ENCODE measurements at regions not wholly inside any gene's neighbourhood (a gene's known extent, or its start where the extent isn't known, plus 50 kb on each side); places are given as distances from the start of the nearest gene placed in this dataset.

- H3K9me3 ChIP-seq, result no peaks in the 10 kb centered on the region
- peaks cover 44% of the 10 kb centered on the region for H3K27me3 ChIP-seq
- H3K4me1 ChIP-seq (ENCODE audit: control insufficient read depth in 1 of 2, insufficient read depth in 1 of 2, low read depth in 1 of 2, low read length in 1 of 2), result no peaks in the 10 kb centered on the region
- H3K36me3 ChIP-seq, result no peaks in the 10 kb centered on the region
- TF ChIP-seq CTCF (IDR thresholded peaks at IDR 0.05), result no peak
- H3K27ac ChIP-seq, result no peak overlapping the region
- no peak overlapping the region for H3K4me3 ChIP-seq (ENCODE audit: low read depth in 1 of 2, low read length in 1 of 2)
Measured at GRCh38 chr2:215699018-215699417, 263.1 kb upstream of the FN1 start.

- Histone ChIP-seq H3K4me1 (ENCODE audit: control insufficient read depth in 1 of 2, insufficient read depth in 1 of 2, low read depth in 1 of 2, low read length in 1 of 2) (no peaks in the 10 kb centered on the region), H3K36me3 (no peaks in the 10 kb centered on the region), H3K27ac (no peak overlapping the region), H3K4me3 (ENCODE audit: low read depth in 1 of 2, low read length in 1 of 2) (no peak overlapping the region), H3K9me3 (no peaks in the 10 kb centered on the region), H3K27me3 (peaks cover 49% of the 10 kb centered on the region)
- TF ChIP-seq CTCF (IDR thresholded peaks at IDR 0.05), result no peak
Measured at GRCh38 chr2:215698566-215698965, 262.7 kb upstream of the FN1 start.

GRCh38 chr2:215697496-215697895, 261.6 kb upstream of the FN1 start:
- no peaks in the 10 kb centered on the region for H3K36me3 ChIP-seq
- H3K27me3 ChIP-seq, result peaks cover 60% of the 10 kb centered on the region
- TF ChIP-seq CTCF (IDR thresholded peaks at IDR 0.05), result no peak
- no peak overlapping the region for H3K27ac ChIP-seq
- no peaks in the 10 kb centered on the region for H3K9me3 ChIP-seq
- H3K4me3 ChIP-seq (ENCODE audit: low read depth in 1 of 2, low read length in 1 of 2), result no peak overlapping the region
- no peaks in the 10 kb centered on the region for H3K4me1 ChIP-seq (ENCODE audit: control insufficient read depth in 1 of 2, insufficient read depth in 1 of 2, low read depth in 1 of 2, low read length in 1 of 2)

GRCh38 chr2:215697003-215697402, 261.1 kb upstream of the FN1 start:
- TF ChIP-seq CTCF (IDR thresholded peaks at IDR 0.05), result no peak
- H3K4me3 ChIP-seq (ENCODE audit: low read depth in 1 of 2, low read length in 1 of 2), result no peak overlapping the region
- peaks cover 65% of the 10 kb centered on the region for H3K27me3 ChIP-seq
- no peaks in the 10 kb centered on the region for H3K9me3 ChIP-seq
- no peak overlapping the region for H3K27ac ChIP-seq
- no peaks in the 10 kb centered on the region for H3K36me3 ChIP-seq
- H3K4me1 ChIP-seq (ENCODE audit: control insufficient read depth in 1 of 2, insufficient read depth in 1 of 2, low read depth in 1 of 2, low read length in 1 of 2), result no peaks in the 10 kb centered on the region

GRCh38 chr2:215695861-215696260, 260.0 kb upstream of the FN1 start:
- no peaks in the 10 kb centered on the region for H3K36me3 ChIP-seq
- no peaks in the 10 kb centered on the region for H3K4me1 ChIP-seq (ENCODE audit: control insufficient read depth in 1 of 2, insufficient read depth in 1 of 2, low read depth in 1 of 2, low read length in 1 of 2)
- H3K27me3 ChIP-seq, result peaks cover 73% of the 10 kb centered on the region
- H3K9me3 ChIP-seq, result no peaks in the 10 kb centered on the region
- no peak for TF ChIP-seq CTCF (IDR thresholded peaks at IDR 0.05)
- no peak overlapping the region for H3K27ac ChIP-seq
- no peak overlapping the region for H3K4me3 ChIP-seq (ENCODE audit: low read depth in 1 of 2, low read length in 1 of 2)

- Histone ChIP-seq H3K36me3 (no peaks in the 10 kb centered on the region), H3K4me3 (ENCODE audit: low read depth in 1 of 2, low read length in 1 of 2) (no peak overlapping the region), H3K4me1 (ENCODE audit: control insufficient read depth in 1 of 2, insufficient read depth in 1 of 2, low read depth in 1 of 2, low read length in 1 of 2) (no peaks in the 10 kb centered on the region), H3K27me3 (peaks cover 84% of the 10 kb centered on the region), H3K9me3 (no peaks in the 10 kb centered on the region), H3K27ac (no peak overlapping the region)
- TF ChIP-seq CTCF (IDR thresholded peaks at IDR 0.05), result no peak
Measured at GRCh38 chr2:215693999-215694580, 258.2 kb upstream of the FN1 start.
